Fibroblast of the conjunctiva (primary cell): ENCODE measurements at regions not wholly inside any gene's neighbourhood (a gene's known extent, or its start where the extent isn't known, plus 50 kb on each side); places are given as distances from the start of the nearest gene placed in this dataset.

Source experiments
- DNase-seq: peaks from one replicate; pipeline ENCODE4 v3.0.0-alpha.2; 2010; ENCODE audit warnings: low read depth

DNA sequence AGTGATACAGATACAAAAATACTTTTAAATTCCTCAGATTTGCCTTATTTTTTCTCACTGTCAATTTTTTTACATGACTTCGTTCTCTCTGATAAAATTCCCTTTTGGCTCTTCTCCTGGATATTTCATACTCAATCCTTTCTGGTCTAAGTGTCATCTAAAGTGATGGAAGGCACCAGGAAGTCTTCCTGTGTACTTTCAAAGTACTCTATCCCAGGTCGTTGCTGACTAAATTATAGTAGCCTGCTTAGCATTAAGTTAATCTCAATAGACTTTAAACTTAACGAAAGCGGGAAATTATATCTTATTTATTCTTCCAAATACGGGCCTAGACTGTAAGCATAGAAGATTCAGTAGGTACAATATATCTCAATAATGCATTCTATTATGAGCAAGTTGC lies 67.8 kb downstream of the CASP12 start:
- DNase-seq: no peak

DNA sequence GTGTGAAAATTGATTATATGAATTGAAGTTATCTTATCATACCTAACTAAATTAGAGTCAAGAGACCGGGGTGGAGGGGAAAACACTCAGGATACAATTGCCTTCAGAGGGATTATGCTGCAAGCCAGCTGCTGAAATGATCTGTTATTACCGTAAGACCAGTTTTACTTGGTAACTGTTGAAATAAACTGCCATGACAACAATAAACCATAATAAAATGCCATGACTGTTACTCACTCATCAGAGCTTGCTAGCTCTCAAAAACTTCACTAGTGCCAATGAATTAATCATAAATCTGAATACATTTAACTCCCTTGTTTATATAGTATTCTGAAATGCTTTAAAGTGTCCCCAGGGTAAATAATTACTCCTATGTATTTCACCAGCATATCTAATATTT lies 68.2 kb downstream of the CASP12 start:
- peak; percentile 77 for DNase-seq

DNA sequence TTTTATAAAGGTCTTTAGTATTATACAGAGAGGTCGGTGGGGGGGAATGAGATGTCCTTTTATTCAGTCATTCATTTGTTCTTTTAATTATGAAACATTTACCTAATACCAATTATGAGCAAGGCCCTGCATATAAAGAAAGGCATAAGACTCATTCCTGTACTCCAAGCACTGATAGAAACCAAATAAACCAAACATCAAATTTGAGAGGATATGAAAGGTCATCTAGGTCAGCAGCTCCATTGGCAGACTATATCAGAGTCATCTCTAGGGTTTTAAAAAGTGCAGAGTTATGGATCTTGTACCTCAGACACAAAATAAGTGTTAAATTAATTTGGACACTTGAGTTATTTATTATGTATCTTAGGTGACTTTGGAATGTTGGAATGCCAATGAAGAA lies 71.5 kb downstream of the CASP12 start:
- no peak for DNase-seq

DNA sequence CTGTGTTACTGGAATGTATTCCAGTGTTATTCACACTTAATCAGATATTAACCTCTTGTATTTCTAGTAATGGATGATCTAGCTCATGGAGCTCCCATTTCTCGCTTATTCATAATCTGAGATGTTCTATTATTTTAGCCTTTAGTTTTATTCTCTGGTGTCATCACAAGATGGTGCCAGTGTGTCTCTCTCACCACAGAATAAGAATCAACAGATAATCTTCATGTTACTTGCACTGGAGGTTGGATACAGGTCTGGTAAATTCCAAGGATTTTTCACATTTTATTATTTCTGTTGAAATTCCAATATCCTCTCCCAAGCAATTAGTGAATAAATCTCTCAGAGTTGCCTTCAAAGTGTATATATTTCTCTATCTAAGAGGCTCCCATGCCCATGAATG lies 74.6 kb downstream of the CASP12 start:
- no peak for DNase-seq

DNA sequence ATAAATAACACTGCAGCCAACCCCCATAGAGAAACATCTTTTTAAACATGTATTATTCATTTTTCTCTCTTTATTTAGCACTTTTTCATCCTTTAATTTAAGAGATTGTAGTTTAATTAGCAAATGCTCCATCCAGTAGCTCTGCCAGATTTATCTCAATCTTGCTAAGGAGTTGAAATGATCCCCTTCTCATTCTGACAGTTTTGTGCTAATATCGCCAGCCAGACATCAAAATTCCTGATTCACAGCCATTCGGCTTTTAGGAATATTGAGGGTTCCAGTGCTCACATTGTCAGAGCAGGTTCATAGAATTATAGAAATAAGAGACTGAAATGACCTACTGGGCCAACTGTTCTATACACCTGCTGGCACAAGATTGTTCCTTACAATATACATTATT lies 77.8 kb downstream of the CASP12 start:
- no peak for DNase-seq

DNA sequence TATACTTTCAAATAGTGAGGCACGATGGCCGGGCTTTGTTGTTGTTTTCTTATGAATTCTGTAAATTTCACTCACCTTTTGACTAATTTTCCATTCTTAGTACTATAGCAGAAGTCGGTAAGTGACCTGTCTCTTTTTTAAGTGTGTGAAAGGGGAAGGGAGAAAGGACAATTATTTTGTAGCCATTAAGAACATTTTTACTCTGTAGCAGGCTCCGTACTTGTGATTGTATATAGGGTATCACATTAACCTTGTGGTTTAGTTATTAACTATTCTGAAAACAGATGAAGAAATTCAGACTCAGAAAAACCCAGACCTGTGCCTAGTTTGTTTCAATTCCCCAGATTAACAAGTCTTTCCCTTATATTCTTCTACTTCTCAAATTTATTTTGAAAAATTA lies 78.7 kb downstream of the CASP12 start:
- DNase-seq: no peak

DNA sequence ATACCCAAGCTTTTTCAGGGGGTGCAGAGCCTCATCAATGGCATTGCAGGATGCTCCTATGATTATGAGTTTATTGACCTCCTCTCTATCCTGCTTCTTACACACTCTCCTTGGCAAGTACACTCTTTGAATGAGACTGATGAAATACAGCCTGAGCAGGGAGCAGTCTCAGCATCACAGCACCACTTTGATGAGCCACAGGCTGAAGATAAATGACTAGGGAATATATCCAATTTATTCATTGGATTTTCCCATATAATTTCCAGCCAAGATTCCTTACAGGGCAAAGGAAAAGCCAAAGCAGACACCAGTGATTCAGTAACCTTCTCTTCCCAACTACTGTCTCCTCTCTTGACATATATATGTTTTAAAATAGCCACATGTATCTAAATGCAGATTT lies 79.2 kb downstream of the CASP12 start:
- DNase-seq: no peak

DNA sequence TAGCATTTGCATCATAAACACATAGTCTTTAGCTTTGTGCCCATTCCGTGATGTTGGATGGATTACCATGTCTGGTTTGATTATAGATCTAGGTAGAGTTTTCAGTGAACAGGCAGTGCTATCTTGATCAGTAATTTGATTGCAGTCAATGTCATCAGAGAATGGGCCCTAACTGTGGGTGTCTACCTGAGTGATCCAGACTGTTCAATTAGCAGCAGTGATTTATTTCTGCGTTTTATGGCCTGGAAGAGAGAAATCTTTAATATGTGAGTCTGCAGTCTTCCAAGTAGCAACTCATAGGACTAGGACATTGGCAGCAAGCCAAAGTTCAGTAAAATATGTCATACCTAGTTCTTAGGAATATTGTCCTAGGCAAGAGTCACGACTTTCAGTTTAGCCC lies 80.3 kb downstream of the CASP12 start:
- no peak for DNase-seq

DNA sequence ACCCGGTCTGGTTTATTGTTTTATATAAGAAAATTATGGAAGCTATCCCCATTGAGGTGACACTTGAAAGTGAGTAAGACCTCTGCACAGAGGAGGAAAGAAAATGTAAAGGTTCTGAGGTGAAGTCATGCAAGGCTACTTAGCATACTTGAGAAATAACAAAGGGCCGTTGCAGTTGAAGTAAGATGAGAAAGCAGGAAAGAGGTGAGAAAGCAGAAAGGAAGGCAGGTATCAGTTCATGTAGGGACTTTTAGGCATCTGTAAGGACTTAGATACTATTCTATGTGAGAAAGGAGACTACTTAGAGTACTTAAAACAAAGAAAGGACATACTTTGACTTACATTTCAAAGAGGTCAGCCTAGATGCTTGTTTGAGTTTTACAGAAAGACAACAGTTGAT lies 84.7 kb downstream of the CASP12 start:
- DNase-seq: no peak

DNA sequence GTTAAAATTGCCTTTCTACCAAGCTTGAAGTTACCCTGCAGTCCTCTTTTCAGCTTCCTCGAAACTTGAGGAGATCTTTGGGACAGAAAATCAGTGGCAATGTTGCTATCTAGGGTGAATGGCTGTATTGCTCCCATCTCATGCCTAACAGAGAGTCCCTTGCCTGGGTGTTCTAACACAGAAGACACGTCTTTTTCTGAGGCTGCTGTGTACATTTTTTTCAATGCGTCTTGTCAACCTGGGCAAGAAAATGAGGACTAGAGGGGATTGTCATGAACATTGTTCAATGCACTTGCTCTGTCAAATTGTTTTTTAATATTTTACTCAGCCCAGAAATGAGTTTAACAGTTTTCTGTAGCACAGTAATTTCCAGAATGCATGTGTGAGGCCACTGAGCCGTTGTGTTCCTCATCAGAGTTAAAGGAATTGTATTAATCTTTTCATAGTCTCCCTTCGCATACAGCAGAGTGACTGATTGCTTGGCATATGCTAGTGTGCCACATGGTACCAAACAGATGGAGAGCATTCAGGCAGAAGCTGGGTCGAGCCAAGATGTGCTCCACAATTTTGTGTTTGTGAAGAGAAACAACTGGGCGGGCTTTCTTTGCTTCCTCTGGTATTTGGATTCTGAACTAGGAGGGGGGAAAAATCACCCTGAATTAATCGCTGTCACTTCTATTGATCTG lies 86.0 kb downstream of the CASP12 start:
- DNase-seq: no peak

DNA sequence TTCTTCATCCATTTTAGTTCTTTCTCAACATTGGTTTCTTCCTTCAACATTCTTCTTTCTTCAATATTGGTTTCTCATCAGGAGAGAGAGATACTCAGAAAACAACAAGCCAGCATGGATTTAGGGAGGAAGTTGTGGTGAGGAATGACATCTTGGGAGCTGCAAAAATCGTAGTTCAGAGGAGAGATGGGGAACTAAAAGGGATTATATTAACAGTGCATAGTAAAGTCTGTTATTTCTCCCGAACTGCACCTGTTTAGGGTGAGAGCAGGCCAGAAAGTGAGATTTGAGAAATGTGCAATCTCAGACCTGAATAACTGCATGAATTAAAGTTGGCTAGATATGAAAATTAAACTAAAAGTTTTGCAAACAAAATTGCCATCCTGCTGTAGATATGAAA lies 94.5 kb downstream of the CASP12 start:
- no peak for DNase-seq

DNA sequence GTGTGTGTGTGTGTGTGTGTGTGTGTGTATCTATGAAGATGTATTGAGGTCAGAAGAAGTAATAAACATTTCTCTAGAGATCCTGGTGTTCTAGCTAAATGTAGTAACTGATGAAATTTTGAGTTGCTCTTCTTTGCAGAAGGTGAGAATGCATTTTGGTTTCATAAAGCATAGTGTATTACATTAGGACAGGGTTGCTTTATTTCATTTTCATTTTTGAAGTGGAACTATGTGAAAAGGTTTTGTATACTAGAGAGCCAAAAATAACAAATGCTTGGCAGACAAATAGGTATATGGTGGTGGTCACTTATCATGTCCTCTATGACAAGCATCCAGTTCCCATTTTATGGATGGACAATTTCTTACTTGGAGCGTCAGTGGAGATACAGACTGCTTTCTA lies 99.0 kb downstream of the CASP12 start:
- DNase-seq: no peak

DNA sequence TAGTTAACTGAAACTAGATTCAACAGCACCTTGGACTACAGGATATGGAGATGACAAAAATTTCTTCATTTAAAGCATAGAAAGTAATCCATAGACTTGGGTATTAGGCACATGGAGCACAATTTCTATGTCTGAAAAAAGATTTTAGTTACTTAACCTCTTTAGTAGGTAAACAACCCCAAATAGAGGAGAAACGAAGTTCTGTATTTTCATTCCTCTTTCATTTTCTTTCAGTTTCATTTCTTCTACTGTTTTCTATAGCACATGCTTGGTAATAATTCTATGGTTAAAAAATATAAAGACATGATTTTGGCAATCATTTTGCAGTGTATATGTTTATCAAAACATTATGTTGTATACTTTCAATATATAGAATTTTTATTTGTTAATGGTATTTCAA lies 99.5 kb downstream of the CASP12 start:
- no peak for DNase-seq

DNA sequence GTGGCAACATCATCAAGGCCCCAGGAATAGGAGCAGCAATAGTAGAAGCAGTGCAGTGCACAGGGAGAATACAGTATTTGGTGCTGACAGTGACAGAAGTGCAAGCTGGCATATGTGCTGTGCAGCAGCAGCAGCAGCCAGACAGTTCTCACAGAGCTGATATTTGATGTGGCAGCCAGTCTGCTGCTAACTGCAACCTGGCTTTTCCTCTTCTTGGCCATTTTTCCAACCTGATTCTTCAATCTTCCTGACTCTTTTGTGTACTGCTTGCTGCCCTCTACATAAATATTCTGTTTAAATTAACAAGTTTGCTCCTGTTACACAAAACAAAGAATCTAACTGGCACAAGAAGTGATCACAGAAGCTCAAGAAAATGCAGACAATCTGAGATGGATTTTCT lies 102.0 kb downstream of the CASP12 start:
- no peak for DNase-seq

DNA sequence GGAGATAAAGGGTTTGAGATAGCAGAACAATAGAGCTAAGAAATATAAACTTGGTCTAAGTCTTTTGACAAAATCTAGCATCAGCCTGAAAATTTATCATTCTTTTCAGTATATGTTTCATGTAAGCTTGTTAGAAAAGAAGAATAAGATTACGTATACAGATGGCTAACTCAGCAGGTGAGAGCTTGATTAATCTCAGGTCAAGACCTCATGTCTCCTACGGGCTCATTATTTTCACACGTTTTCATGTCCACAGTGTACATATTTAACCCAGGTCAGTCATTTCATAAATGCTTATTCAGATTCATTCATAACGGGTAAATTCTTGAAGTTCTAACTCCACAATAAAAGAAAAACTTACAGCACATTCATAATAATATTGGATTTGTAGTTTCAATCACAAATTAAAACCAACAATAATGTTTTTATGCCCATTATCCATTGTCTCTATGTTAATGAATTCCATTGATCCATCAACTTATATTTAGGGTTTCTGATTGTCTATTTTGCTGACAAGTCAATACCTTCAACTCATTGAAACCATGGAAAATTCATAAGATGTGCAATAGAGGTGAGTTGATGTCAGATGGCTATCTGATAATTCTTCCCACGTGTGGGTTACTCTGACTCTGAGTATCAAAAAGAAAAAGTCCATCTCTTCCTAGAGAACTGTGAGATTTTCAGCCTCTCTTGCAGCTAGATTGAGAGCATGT lies 102.6 kb downstream of the CASP12 start:
- DNase-seq: no peak

DNA sequence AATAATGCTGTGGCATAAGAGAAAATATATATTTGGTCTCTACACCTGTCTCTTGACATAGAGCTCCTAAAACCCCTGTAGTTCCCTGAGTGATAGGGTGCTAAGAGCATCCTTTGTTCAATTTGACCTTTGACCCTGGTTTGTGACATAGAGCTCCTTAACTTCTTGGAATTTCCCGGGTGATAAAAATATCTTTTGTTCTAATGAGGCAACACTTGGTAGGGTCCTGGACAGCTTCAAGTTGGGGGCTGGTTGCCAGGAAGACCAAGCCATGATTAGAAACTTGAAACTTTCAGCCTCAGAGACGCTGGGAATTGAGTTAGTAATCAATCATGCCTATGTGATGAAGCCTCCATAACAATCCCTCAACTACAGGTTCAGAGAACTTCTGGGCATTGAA lies 105.4 kb downstream of the CASP12 start:
- no peak for DNase-seq

DNA sequence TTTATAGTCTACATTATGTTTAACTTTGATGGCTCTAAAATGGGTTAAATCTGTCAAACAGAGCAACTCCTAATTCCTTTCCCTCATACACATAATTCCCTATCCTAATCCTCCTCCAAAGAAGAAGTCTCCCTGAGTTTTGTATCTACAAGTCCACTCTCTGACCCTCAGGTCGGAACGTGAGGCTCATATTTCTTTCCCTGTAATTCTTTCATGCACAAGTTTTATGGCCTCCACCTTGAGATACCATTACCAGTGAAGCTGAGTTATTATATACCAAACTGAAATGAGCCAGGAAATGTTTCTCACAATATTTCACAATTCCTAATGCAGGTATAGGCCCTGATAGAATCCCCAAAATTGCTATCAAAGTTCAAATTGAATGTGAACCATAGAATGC lies 106.4 kb downstream of the CASP12 start:
- DNase-seq: no peak

DNA sequence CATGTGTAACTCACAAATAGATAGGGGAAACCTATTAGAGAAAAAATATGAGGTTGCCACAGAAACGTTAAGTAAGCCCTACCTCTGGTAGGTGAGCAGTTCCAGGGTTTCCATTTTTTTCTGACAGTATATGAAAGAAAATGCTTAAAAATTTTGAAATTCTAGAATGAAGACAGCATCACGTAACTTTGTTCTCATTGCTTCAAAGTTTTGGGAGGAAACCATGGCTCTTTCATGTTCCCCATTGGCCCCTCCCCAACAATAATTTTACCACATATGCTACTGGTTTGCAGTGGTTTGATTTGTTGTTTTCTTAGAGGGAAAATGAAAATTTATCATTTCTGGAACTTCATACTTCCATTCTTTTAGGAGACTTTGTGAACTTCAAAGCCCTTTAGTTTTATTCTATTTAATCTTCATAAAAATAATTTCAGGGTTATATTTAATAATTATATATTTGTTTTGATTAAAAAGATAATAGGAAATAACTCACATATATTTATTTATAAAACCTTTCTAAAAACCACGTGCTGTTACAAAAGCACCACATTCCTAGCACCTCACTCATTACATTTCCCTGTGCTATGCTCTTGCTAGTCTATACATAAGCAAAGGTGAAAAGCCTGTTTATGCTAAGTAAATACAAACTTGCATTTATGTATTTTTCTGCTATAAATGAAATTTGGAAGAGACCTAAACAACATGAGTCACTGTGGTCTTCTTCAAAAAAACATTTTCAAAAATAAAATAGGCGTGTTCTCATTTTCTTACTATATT lies 113.4 kb downstream of the CASP12 start:
- DNase-seq: no peak

DNA sequence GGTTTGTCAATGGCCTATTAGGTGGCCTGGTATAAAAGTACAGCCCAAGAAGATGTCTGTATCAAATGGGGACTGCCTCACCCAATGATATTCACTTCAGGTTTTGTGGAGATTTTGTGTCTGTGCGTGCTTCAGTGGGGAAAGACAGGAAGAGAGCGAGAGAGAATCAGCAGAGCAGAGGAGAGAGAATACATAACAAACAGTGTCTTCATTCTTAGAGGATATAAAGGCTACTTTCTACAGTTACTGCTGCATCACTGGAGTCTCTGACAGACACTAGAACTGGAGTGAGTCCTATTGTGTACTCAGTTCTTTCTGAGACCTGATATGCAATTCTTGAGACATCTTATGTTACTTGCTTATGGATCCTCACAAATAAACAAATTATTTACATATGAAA lies 115.0 kb downstream of the CASP12 start:
- DNase-seq: no peak

DNA sequence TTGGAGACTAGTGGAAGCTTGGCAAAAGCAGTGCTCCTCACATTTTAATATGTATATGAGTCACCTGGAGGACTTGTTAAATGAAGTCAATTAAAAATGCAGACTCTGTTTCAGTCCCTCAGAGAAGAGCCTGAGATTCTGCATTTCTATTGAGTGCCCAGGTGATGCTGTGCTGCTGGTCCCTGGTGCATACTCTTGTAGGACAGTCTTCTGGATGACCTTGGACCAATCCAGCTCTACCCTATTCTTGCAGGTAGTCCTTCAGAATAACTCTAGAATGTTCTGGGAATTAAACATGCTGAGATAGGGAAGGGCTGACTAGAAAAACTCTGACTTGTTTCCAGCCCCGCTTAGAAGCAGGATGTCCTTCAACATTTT lies 115.9 kb downstream of the CASP12 start:
- DNase-seq: no peak

DNA sequence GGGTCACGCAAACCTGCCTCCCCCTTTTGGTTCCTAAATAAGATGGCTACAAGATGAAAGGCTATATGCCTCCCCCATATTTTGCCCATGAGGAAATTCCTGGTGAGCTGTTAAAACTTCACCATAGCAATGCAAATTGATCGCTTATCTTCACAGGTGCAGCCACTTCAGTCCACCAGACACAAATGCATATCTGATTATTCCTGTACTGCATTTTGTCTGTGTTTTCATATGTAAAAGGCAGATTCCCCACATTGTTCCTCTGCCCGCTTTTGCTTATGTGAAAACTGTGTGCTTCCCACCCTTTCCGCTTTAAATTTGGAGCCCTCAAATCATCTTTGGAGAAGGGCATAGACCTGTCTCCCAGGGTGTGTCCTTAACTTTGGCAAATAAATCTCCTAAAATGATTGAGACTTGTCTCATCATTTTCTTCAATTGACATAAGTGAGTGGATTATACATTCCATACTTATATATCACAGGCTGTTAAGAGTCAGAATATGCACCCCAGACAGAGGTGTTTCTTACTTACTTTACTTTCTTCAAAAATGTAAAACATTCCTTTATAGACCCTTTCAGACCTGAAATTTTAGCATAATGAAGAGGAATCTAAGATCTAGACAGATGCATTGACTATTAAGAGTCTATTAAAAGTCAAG lies 116.4 kb downstream of the CASP12 start:
- no peak for DNase-seq

DNA sequence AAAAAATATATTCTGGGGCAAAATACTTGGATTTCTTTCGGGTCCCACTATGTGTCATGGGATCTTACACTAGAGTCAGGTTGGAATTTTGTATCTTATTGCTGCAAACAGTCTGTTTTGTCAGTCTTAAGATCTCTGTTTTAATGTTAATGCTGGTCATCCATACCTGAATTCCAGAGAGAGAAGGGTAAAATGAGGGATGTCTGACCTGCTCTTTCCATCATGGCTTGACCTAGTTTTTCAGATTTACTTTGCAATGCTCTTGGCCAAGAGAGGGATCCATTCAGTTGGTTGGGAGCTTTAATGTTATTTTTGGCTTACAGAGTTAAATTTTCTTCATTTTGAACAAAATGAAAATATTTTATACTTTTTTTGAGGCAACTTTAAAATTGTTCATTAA lies 117.2 kb downstream of the CASP12 start:
- DNase-seq: no peak
